Esophagus (tissue), 2 donors: ENCODE measurements at regions not wholly inside any gene's neighbourhood (a gene's known extent, or its start where the extent isn't known, plus 50 kb on each side); places are given as distances from the start of the nearest gene placed in this dataset.

Source experiments
- H3K27ac ChIP-seq, 2 donors: one replicate each; pipeline ENCODE4 v1.5.1; 2013; ENCODE audit warnings: low read depth in 2 of 2, mild to moderate bottlenecking in 2 of 2, inconsistent platforms in 1 of 2, low read length in 1 of 2, moderate library complexity in 1 of 2
- H3K27me3 ChIP-seq, 2 donors: one replicate each; pipeline ENCODE4 v1.6.1; 2013; ENCODE audit warnings: low read length in 2 of 2, control low read depth in 1 of 2, mild to moderate bottlenecking in 1 of 2; ENCODE audit not compliant: insufficient read depth in 2 of 2, control insufficient read depth in 1 of 2
- H3K36me3 ChIP-seq, 2 donors: one replicate each; pipeline ENCODE4 v1.6.1; 2013; ENCODE audit warnings: low read length in 1 of 2; ENCODE audit not compliant: control insufficient read depth in 2 of 2, insufficient read depth in 2 of 2
- H3K4me1 ChIP-seq, 2 donors: one replicate each; pipeline ENCODE4 v1.6.1; 2013; ENCODE audit warnings: low read length in 1 of 2; ENCODE audit not compliant: control insufficient read depth in 2 of 2, insufficient read depth in 2 of 2
- H3K4me3 ChIP-seq, 2 donors: one replicate each; pipeline ENCODE4 v1.5.1; 2013; ENCODE audit warnings: low read length in 2 of 2, mild to moderate bottlenecking in 2 of 2, low read depth in 1 of 2, moderate library complexity in 1 of 2
- H3K9me3 ChIP-seq, 2 donors: one replicate each; pipeline ENCODE4 v1.6.1; 2013; ENCODE audit warnings: mild to moderate bottlenecking in 2 of 2, low read depth in 1 of 2, low read length in 1 of 2, moderate library complexity in 1 of 2; ENCODE audit not compliant: control insufficient read depth in 2 of 2, insufficient read depth in 1 of 2
- WGBS, 2 donors: extraction: QIAGEN DNeasy Blood & Tissue Kit; methylation state at CpG; one replicate each; pipeline ENCODE4 v1.1.7; 2013; 5-methylcytosine and 5-hydroxymethylcytosine counted together
- donor health status: healthy with polysubstance abuse.
- donor health status: Bipolar disorder and iron deficiency.

DNA sequence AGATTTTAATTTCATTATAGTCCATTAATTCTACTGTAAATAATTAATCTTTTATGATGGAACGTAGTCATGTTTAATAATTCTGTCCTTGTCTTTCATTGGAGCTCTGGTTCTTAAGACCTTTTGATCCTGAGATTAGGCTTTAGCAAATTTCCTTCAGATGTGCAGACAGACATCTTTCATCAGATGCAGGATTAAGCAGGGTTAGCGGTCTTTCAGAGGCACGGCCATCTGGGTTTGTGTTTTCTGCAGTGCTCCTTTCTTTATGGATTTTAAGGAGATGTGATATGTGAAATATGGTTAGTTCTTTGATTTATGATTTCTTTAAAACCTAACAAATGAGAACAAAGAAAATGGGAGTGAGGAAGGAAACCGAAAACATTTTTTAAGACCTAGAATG lies 643.9 kb upstream of the SGCG start:
- no peaks in the 10 kb centered on the region for H3K27me3 ChIP-seq
- no peaks in the 10 kb centered on the region for H3K9me3 ChIP-seq
- no peak overlapping the region for H3K27ac ChIP-seq
- H3K4me3 ChIP-seq: no peak overlapping the region
- no peaks in the 10 kb centered on the region for H3K4me1 ChIP-seq
- H3K36me3 ChIP-seq: no peaks in the 10 kb centered on the region
- 46 to 52% methylated on average over 4 of the region's 4 CpGs for WGBS, 2 donors

DNA sequence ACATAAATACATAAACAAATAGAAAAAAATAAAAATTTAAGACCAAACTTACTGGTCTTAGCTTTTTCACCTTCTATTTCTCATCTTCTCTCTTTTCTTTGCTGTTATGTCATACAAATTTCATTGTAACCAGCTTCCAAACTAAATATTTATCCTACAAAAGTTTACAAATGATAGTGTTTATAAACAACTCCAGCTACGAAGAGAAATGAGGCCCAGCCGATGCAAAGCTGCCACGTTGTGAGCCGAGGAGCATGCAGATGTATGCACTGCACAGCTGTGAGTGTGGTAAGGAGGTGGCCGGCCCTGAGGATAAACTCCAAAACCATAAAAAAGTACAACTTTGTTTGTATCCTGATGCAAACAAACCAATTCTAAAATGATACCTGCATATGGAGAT lies 642.4 kb upstream of the SGCG start:
- Histone ChIP-seq H3K4me1 (no peaks in the 10 kb centered on the region), H3K27me3 (no peaks in the 10 kb centered on the region), H3K4me3 (no peak overlapping the region), H3K9me3 (no peaks in the 10 kb centered on the region), H3K27ac (no peak overlapping the region), H3K36me3 (no peaks in the 10 kb centered on the region)
- WGBS, 2 donors: 67 to 76% methylated on average over 5 of the region's 5 CpGs

DNA sequence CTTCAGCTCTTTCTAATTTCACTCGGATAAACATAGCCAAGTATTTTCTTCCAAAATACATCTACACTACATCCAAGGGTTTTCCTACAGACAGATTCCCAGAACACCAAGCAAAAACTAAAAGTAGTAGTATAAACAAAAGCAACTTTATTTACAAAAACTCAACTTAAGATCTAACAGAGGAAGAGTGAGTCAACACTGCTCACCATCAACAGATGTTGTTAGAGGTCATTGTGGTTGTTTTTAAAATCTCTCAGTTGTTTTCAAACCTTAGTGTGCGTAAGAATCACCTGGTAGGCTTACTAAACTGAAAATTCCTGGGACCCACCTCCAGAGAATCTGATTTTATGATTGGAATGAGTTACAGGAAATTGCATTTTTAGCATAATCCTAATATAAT lies 631.7 kb upstream of the SGCG start:
- WGBS, 2 donors: 82 to 89% methylated on average over 2 of the region's 2 CpGs

DNA sequence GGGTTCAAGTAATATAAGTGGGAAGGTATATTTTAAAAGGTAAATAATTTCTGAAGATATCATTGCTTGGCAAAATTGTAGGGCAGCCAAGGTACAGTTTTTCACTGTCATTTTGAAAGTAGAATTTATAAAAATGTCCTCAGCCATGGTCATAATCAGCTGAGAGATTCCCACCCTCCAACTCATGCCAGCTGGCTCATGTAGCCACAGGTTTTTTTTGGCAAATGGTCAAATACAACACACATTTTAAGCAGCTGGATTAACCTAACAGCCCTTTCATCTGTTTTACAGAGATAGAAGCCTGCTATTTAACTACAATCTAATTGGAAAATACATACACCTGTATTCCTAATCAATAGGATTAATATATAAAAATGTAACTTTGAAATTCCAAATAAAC lies 619.2 kb upstream of the SGCG start:
- no peak overlapping the region for H3K27ac ChIP-seq
- no peak overlapping the region for H3K4me3 ChIP-seq
- H3K9me3 ChIP-seq: no peaks in the 10 kb centered on the region
- no peaks in the 10 kb centered on the region for H3K36me3 ChIP-seq
- H3K27me3 ChIP-seq: no peaks in the 10 kb centered on the region
- no peaks in the 10 kb centered on the region for H3K4me1 ChIP-seq

More for the DNA sequence above, 631.7 kb upstream of the SGCG start:
- Histone ChIP-seq H3K4me3 (no peak overlapping the region), H3K27ac (no peak overlapping the region), H3K36me3 (no peaks in the 10 kb centered on the region), H3K4me1 (no peaks in the 10 kb centered on the region), H3K27me3 (no peaks in the 10 kb centered on the region), H3K9me3 (peaks cover 3% of the 10 kb centered on the region in 2 donors)

DNA sequence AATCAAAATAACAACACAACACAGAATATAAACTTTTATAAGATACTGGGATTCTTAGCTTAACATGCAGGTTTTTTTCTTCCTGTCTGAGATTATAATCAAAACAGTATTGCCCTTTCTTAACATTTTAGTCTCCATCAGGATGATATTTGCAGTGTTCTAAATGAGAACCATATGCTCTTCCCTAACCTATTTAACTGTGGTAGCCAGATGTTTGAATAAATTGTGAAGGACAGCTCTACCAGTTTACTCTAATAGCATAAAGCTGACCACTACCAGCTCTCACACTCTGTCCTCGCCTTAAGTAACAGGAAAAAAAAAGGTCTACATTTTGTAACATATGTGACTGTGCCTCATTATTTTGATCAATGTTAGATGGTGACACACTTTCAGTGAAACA lies 618.7 kb upstream of the SGCG start:
- no peak overlapping the region for H3K4me3 ChIP-seq
- WGBS, 2 donors: 71 to 81% methylated on average over 1 of the region's 1 CpG
- H3K27ac ChIP-seq: no peak overlapping the region
- H3K36me3 ChIP-seq: no peaks in the 10 kb centered on the region
- H3K9me3 ChIP-seq: no peaks in the 10 kb centered on the region
- H3K4me1 ChIP-seq: no peaks in the 10 kb centered on the region
- no peaks in the 10 kb centered on the region for H3K27me3 ChIP-seq

GRCh38 chr13:22563272-22563671 lies 617.5 kb upstream of the SGCG start:
- Histone ChIP-seq H3K4me3 (no peak overlapping the region), H3K36me3 (no peaks in the 10 kb centered on the region), H3K27ac (no peak overlapping the region)

GRCh38 chr13:22569811-22570210 lies 611.0 kb upstream of the SGCG start:
- Histone ChIP-seq H3K4me3 (no peak overlapping the region), H3K27ac (no peak overlapping the region), H3K9me3 (no peaks in the 10 kb centered on the region), H3K36me3 (no peaks in the 10 kb centered on the region), H3K4me1 (no peaks in the 10 kb centered on the region), H3K27me3 (no peaks in the 10 kb centered on the region)
- WGBS, 2 donors: 81 to 86% methylated on average over 2 of the region's 2 CpGs

More at GRCh38 chr13:22563272-22563671, 617.5 kb upstream of the SGCG start:
- no peaks in the 10 kb centered on the region for H3K9me3 ChIP-seq
- no peaks in the 10 kb centered on the region for H3K4me1 ChIP-seq
- no peaks in the 10 kb centered on the region for H3K27me3 ChIP-seq

GRCh38 chr13:22589880-22590279 lies 590.9 kb upstream of the SGCG start:
- H3K27me3 ChIP-seq: no peaks in the 10 kb centered on the region
- H3K9me3 ChIP-seq: peaks cover 0 to 4% of the 10 kb centered on the region in 2 donors
- no peak overlapping the region for H3K27ac ChIP-seq
- no peaks in the 10 kb centered on the region for H3K4me1 ChIP-seq
- no peaks in the 10 kb centered on the region for H3K36me3 ChIP-seq
- H3K4me3 ChIP-seq: no peak overlapping the region
- WGBS, 2 donors: 71 to 73% methylated on average over 4 of the region's 4 CpGs

GRCh38 chr13:22592515-22592914 lies 588.3 kb upstream of the SGCG start:
- H3K27me3 ChIP-seq: no peaks in the 10 kb centered on the region
- no peak overlapping the region for H3K27ac ChIP-seq
- H3K36me3 ChIP-seq: no peaks in the 10 kb centered on the region
- H3K4me1 ChIP-seq: no peaks in the 10 kb centered on the region
- peaks cover 0 to 2% of the 10 kb centered on the region in 2 donors for H3K9me3 ChIP-seq
- H3K4me3 ChIP-seq: no peak overlapping the region

DNA sequence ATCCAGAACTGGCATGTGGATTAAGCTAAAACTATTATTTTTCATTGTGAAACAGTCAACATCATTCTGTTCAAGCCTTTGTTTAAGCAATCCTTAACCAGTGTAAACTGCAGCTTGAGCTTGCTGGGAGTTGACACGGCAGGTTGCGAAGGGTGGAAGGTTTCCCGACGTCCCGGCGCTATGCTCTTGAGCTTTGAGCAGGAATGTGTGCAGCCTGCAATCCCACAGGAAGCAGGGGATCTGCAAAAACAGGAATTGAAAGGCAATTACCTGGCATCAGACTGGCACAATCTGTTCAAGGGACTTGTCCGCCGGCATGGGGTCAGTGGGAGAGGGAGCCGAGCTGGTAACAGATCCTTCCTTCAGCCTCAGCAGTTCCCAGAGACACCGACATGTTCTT lies 586.7 kb upstream of the SGCG start:
- Histone ChIP-seq H3K9me3 (no peaks in the 10 kb centered on the region), H3K27ac (no peak overlapping the region), H3K27me3 (no peaks in the 10 kb centered on the region), H3K4me1 (no peaks in the 10 kb centered on the region), H3K4me3 (no peak overlapping the region), H3K36me3 (no peaks in the 10 kb centered on the region)
- 40 to 49% methylated on average over 10 of the region's 10 CpGs for WGBS, 2 donors
